HL-60 (cell line): ENCODE measurements at regions not wholly inside any gene's neighbourhood (a gene's known extent, or its start where the extent isn't known, plus 50 kb on each side); places are given as distances from the start of the nearest gene placed in this dataset.

ENCODE experiments used
- CTCF ChIP-seq: IDR thresholded peaks from one replicate; pipeline ENCODE4 v1.5.1; 2011; ENCODE audit warnings: low read length, control low read depth, inconsistent platforms; ENCODE audit not compliant: insufficient read depth
- GABPA ChIP-seq: IDR thresholded peaks from 2 replicates; pipeline ENCODE4 v1.6.1; 2012; ENCODE audit warnings: low read depth
- POLR2AphosphoS5 ChIP-seq: IDR thresholded peaks from 2 replicates; pipeline ENCODE4 v1.6.1; 2012; ENCODE audit warnings: low read depth
- SPI1 ChIP-seq: IDR thresholded peaks from 2 replicates; pipeline ENCODE4 v1.6.1; 2012; ENCODE audit warnings: low read depth, mild to moderate bottlenecking, borderline replicate concordance

DNA sequence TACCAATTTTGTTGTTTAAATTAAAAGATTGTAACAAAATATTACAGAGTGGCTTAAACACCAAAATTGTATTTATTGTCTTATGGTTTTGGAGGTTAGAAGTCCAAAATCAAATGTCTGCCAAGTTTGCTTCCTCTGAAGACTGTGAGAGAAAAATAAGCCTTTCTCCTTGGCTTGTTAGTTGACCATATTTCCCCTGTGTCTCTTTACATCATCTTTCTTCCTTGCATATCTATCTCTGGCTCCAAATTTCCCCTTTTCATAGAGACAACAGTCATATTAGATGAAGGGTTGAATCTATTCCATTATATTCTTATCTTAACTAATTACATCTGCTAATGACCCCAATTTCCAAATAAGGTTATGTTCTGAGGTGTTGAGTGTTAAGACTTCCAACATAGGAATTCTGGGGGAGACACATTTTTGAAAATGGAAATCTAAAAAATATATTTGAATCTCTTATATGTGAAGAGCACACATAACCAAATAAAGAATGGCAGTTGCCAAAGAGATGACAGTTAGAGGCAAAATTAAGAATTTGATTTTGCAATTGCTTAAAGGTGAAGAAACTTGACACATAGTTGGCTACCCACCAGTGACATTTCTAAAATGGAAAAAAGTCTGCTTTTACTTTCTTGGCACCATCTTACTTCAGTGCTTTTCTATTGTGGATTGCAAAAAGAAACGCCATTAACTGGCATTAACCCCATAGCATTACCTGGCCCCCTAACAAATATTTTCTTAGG lies 407.2 kb downstream of the FSCB start:
- TF ChIP-seq CTCF (no peak), POLR2AphosphoS5 (no peak), SPI1 (no peak), GABPA (no peak)
